Activated B cell treated with CpG ODN at 0.5 μM for 24 hours (primary cell): ENCODE measurements at regions not wholly inside any gene's neighbourhood (a gene's known extent, or its start where the extent isn't known, plus 50 kb on each side); places are given as distances from the start of the nearest gene placed in this dataset.
"Not testable (repeated sequence)": the region's sequence is repeated elsewhere in the genome, so short reads cannot be mapped to it uniquely, and the experiment has no call there.

Source experiments
- ATAC-seq: fragments of 200-7000 bp; cut with Tn5 transposase; one replicate; pipeline ENCODE4 v1.10.0; 2021; ENCODE audit warnings: low read depth, mild to moderate bottlenecking, moderate library complexity
- CTCF ChIA-PET: fragments of 350-600 bp; sonication (Branson Sonifier 250); formaldehyde crosslinking; loops from one replicate; lab custom pipeline; 2021; ENCODE audit warnings: antibody characterized with exemption; lab: Charles Lee
- POLR2A ChIA-PET: fragments of 350-600 bp; sonication (Branson Sonifier 250); formaldehyde crosslinking; loops from one replicate; lab custom pipeline; 2021; ENCODE audit warnings: antibody characterized with exemption; lab: Charles Lee
- DNase-seq: peaks from one replicate; pipeline ENCODE4 v3.0.0; 2022
- H3K27ac Mint-ChIP-seq: one replicate; pipeline ENCODE4 v1.8.0; 2020; ENCODE audit warnings: mixed read lengths
- H3K27me3 Mint-ChIP-seq: one replicate; pipeline ENCODE4 v1.8.0; 2021; ENCODE audit warnings: mixed read lengths
- H3K36me3 Mint-ChIP-seq: one replicate; pipeline ENCODE4 v1.8.0; 2021; ENCODE audit warnings: low read depth, mixed read lengths
- H3K4me1 Mint-ChIP-seq: one replicate; pipeline ENCODE4 v1.8.0; 2021; ENCODE audit warnings: mixed read lengths
- H3K4me3 Mint-ChIP-seq: one replicate; pipeline ENCODE4 v1.8.0; 2020; ENCODE audit warnings: mild to moderate bottlenecking, mixed read lengths
- H3K9me3 Mint-ChIP-seq: one replicate; pipeline ENCODE4 v1.8.0; 2020; ENCODE audit warnings: mixed read lengths
- intact Hi-C: fragments of 100-400 bp; cut with micrococcal nuclease; formaldehyde crosslinking; loops from one replicate; pipeline ENCODE4 v1.15.1; 2024
- TF ChIP-seq, protein P1 (sequence below): fragments of 200-600 bp; IDR thresholded peaks from one replicate; pipeline ENCODE4 v1.8.0; 2022; ENCODE audit warnings: antibody characterized with exemption, mild to moderate bottlenecking

DNA sequence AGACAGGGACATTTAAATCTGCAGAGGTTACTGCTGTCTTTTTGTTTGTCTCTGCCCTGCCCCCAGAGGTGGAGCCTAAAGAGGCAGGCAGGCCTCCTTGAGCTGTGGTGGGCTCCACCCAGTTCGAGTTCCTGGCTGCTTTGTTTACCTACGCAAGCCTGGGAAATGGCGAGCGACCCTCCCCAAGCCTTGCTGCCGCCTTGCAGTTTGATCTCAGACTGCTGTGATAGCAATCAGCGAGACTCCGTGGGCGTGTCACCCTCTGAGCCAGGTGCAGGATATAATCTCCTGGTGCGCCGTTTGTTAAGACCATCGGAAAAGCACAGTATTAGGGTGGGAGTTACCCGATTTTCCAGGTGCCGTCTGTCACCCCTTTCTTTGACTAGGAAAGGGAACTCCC lies 93.3 kb downstream of the ANKRD30BL start:
- intact Hi-C loops, DNase-seq, POLR2A ChIA-PET, H3K27ac Mint-ChIP-seq, H3K27me3 Mint-ChIP-seq, ATAC-seq, CTCF ChIA-PET, H3K4me1 Mint-ChIP-seq, H3K9me3 Mint-ChIP-seq, H3K36me3 Mint-ChIP-seq, H3K4me3 Mint-ChIP-seq: not testable (repeated sequence)

DNA sequence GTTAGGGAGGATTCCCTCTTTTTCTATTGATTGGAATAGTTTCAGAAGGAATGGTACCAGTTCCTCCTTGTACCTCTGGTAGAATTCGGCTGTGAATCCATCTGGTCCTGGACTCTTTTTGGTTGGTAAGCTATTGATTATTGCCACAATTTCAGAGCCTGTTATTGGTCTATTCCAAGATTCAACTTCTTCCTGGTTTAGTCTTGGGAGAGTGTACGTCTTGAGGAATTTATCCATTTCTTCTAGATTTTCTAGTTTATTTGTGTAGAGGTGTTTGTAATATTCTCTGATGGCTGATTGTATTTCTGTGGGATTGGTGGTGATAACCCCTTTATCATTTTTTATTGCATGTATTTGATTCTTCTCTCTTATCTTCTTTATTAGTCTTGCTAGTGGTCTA lies 96.4 kb downstream of the ANKRD30BL start:
- intact Hi-C loops, H3K27me3 Mint-ChIP-seq, POLR2A ChIA-PET, H3K4me3 Mint-ChIP-seq, H3K27ac Mint-ChIP-seq, CTCF ChIA-PET, H3K4me1 Mint-ChIP-seq, H3K9me3 Mint-ChIP-seq, ATAC-seq, H3K36me3 Mint-ChIP-seq, DNase-seq: not testable (repeated sequence)

- H3K27me3 Mint-ChIP-seq, result peaks cover 29% of the 10 kb centered on the region
- ATAC-seq, CTCF ChIA-PET, DNase-seq, H3K4me1 Mint-ChIP-seq, H3K4me3 Mint-ChIP-seq, H3K27ac Mint-ChIP-seq, intact Hi-C loops, POLR2A ChIA-PET, H3K36me3 Mint-ChIP-seq, H3K9me3 Mint-ChIP-seq: not testable (repeated sequence)
Measured at GRCh38 chr2:132039609-132040236, 122.0 kb downstream of the ANKRD30BL start.

- POLR2A ChIA-PET, H3K36me3 Mint-ChIP-seq: not testable (repeated sequence)
- peak overlapping the region; percentile 51 for H3K4me3 Mint-ChIP-seq
Measured at GRCh38 chr2:132038883-132039235, 122.9 kb downstream of the ANKRD30BL start.

GRCh38 chr2:132038179-132038882 lies 123.4 kb downstream of the ANKRD30BL start:
- H3K27ac Mint-ChIP-seq, result no peak overlapping the region
- ATAC-seq, result no peak
- ChIA-PET POLR2A (no interaction called here), CTCF (no interaction called here)
- peaks cover 7% of the 10 kb centered on the region for H3K4me1 Mint-ChIP-seq
- H3K9me3 Mint-ChIP-seq, result peaks cover under 1% of the 10 kb centered on the region
- H3K4me3 Mint-ChIP-seq, result peak overlapping the region; percentile 52
- TF ChIP-seq, protein P1, sequence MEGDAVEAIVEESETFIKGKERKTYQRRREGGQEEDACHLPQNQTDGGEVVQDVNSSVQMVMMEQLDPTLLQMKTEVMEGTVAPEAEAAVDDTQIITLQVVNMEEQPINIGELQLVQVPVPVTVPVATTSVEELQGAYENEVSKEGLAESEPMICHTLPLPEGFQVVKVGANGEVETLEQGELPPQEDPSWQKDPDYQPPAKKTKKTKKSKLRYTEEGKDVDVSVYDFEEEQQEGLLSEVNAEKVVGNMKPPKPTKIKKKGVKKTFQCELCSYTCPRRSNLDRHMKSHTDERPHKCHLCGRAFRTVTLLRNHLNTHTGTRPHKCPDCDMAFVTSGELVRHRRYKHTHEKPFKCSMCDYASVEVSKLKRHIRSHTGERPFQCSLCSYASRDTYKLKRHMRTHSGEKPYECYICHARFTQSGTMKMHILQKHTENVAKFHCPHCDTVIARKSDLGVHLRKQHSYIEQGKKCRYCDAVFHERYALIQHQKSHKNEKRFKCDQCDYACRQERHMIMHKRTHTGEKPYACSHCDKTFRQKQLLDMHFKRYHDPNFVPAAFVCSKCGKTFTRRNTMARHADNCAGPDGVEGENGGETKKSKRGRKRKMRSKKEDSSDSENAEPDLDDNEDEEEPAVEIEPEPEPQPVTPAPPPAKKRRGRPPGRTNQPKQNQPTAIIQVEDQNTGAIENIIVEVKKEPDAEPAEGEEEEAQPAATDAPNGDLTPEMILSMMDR, result no peak
- intact Hi-C loops, result no loop called here
- H3K27me3 Mint-ChIP-seq, result peaks cover 23% of the 10 kb centered on the region
- no peaks in the 10 kb centered on the region for H3K36me3 Mint-ChIP-seq
- no peak for DNase-seq

More at GRCh38 chr2:132038883-132039235, 122.9 kb downstream of the ANKRD30BL start:
- DNase-seq, H3K9me3 Mint-ChIP-seq, H3K27ac Mint-ChIP-seq, H3K4me1 Mint-ChIP-seq, CTCF ChIA-PET, ATAC-seq, intact Hi-C loops: not testable (repeated sequence)
- H3K27me3 Mint-ChIP-seq, result peaks cover 29% of the 10 kb centered on the region

DNA sequence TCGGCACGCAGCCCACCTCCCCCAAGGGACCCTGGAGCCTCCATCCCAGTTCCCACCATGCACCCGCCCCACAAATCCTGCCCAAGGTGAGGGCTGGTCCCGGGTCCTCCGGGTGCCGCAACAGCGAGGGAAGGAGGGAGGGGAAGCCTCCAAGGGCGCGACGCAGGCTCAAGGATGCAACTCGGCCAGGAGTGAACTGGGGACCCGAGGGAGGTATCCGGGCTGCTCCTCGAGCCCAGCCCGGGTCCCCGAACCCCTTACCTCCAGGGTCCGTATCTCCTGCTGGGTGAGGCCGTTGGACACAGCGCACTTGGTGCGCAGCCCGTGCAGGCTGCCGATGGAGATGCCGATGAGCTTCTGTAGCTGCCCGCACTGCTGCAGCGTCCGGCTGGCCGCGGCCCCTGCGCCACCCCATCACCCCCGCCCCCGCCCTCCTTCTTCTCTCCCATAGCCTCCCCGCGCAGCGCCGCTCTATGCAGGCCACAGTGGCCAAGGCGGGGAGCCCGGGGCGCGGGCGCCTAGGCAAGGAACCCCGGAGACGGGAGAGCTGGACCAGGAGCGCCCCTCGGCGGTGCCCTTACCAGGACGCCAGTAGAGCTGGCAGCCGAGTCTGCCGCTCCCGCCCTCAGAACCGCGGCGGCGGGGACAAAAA lies 124.1 kb downstream of the ANKRD30BL start:
- intact Hi-C loops, result no loop called here
- H3K4me1 Mint-ChIP-seq, result peaks cover 7% of the 10 kb centered on the region
- H3K4me3 Mint-ChIP-seq, result peak overlapping the region; percentile 52
- no peak overlapping the region for H3K27ac Mint-ChIP-seq
- ATAC-seq (no peak), DNase-seq (no peak)
- H3K9me3 Mint-ChIP-seq, result no peaks in the 10 kb centered on the region
- TF ChIP-seq, protein P1, result no peak
- CTCF ChIA-PET, result no interaction called here
- POLR2A ChIA-PET, result no interaction called here
- H3K27me3 Mint-ChIP-seq, result peaks cover 23% of the 10 kb centered on the region
- no peaks in the 10 kb centered on the region for H3K36me3 Mint-ChIP-seq

DNA sequence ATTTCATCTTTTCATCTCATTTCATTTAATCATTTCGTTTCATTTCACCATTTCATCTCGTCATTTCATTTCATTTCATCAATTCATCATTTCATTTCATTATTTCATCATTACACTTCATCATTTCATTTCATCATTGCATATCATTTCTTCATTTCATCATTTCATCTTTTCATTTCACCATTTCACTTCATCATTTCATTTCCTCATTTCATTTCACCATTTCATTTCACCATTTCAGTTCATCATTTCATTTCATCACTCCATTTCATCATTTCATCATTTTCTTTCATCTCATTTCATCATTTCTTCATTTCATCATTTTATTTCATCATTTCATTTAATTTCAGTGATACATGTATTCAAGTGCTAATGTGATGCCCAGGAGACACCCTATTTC lies 127.1 kb downstream of the ANKRD30BL start:
- Mint-ChIP-seq H3K4me1 (peaks cover 7% of the 10 kb centered on the region), H3K9me3 (no peaks in the 10 kb centered on the region), H3K4me3 (no peak overlapping the region), H3K36me3 (no peaks in the 10 kb centered on the region), H3K27ac (no peak overlapping the region), H3K27me3 (peaks cover 12% of the 10 kb centered on the region)
- DNase-seq, result no peak
- intact Hi-C loops, result no loop called here
- ChIA-PET CTCF (no interaction called here), POLR2A (no interaction called here)
- TF ChIP-seq, protein P1, result no peak
- no peak for ATAC-seq
